IMR-90 (cell line): ENCODE measurements at regions not wholly inside any gene's neighbourhood (a gene's known extent, or its start where the extent isn't known, plus 50 kb on each side); places are given as distances from the start of the nearest gene placed in this dataset.

Experiments used
- ATAC-seq: fragments of 200-7000 bp; cut with Tn5 transposase; 2 replicates; pipeline ENCODE4 v1.9.1; 2020; ENCODE audit warnings: low read depth, mild to moderate bottlenecking, moderate library complexity
- BruUV-seq: library from RNA; stranded (reverse); fragments of 400-500 nt; replicated peaks from 2 replicates; lab custom pipeline; 2021; lab: Mats Ljungman, UMichigan
- CTCF ChIA-PET: fragments of 300-600 bp; formaldehyde crosslinking; extraction: SDS; loops from one replicate; lab custom pipeline; 2021; ENCODE audit warnings: antibody characterized with exemption; lab: Yijun Ruan, JAX
- POLR2A ChIA-PET: fragments of 300-600 bp; sonication (Branson Sonifier 250); formaldehyde crosslinking; loops from one replicate; lab custom pipeline; 2022; ENCODE audit warnings: antibody characterized with exemption; ENCODE audit not compliant: unreplicated experiment; lab: Charles Lee
- DNase-seq: peaks from one replicate; pipeline ENCODE4 v3.0.0; 2013
- H2AFZ ChIP-seq: replicated peaks from 2 replicates; pipeline ENCODE3; 2013; ENCODE audit warnings: low read length, mild to moderate bottlenecking; ENCODE audit not compliant: poor library complexity
- H2AK5ac ChIP-seq: 2 replicates; pipeline ENCODE4 v1.6.1; 2013; ENCODE audit warnings: low read depth, low read length, inconsistent platforms
- H2AK9ac ChIP-seq: replicated peaks from 2 replicates; pipeline ENCODE3; 2013; ENCODE audit warnings: mild to moderate bottlenecking, low read depth, low read length, moderate library complexity; ENCODE audit not compliant: poor library complexity
- H2BK120ac ChIP-seq: 2 replicates; pipeline ENCODE4 v1.6.1; 2013; ENCODE audit warnings: low read depth, low read length, inconsistent platforms
- H2BK15ac ChIP-seq: 3 replicates; pipeline ENCODE4 v1.6.1; 2013; ENCODE audit warnings: low read depth, low read length, inconsistent platforms
- H2BK20ac ChIP-seq: 2 replicates; pipeline ENCODE4 v1.6.1; 2013; ENCODE audit warnings: low read depth, mild to moderate bottlenecking, inconsistent platforms, low read length, moderate library complexity
- H2BK5ac ChIP-seq: 2 replicates; pipeline ENCODE4 v1.6.1; 2013; ENCODE audit warnings: mild to moderate bottlenecking, low read depth, low read length, inconsistent platforms; ENCODE audit not compliant: poor library complexity, severe bottlenecking
- H3K14ac ChIP-seq: replicated peaks from 2 replicates; pipeline ENCODE4 v1.6.1; 2013; ENCODE audit warnings: low read depth, low read length, inconsistent platforms
- H3K18ac ChIP-seq: 2 replicates; pipeline ENCODE4 v1.6.1; 2013; ENCODE audit warnings: low read depth, low read length, control low read depth
- H3K23ac ChIP-seq: 2 replicates; pipeline ENCODE4 v1.6.1; 2013; ENCODE audit warnings: low read depth, low read length, inconsistent platforms
- H3K27ac ChIP-seq: 2 replicates; pipeline ENCODE4 v1.5.1; 2013; ENCODE audit warnings: mild to moderate bottlenecking, control low read depth, low read length; ENCODE audit not compliant: insufficient read depth
- H3K27me3 ChIP-seq: 2 replicates; pipeline ENCODE4 v1.6.1; 2013; ENCODE audit warnings: low read length; ENCODE audit not compliant: control insufficient read depth, insufficient read depth
- H3K36me3 ChIP-seq: 2 replicates; pipeline ENCODE4 v1.6.1; 2013; ENCODE audit warnings: low read length, mixed read lengths; ENCODE audit not compliant: control insufficient read depth, insufficient read depth
- H3K4ac ChIP-seq: 2 replicates; pipeline ENCODE4 v1.6.1; 2013; ENCODE audit warnings: low read depth, low read length, inconsistent platforms
- H3K4me1 ChIP-seq: 2 replicates; pipeline ENCODE4 v1.6.1; 2013; ENCODE audit warnings: low read length, mixed read lengths; ENCODE audit not compliant: control insufficient read depth, insufficient read depth
- H3K4me2 ChIP-seq: 2 replicates; pipeline ENCODE4 v1.6.1; 2013; ENCODE audit warnings: low read depth, mild to moderate bottlenecking, control low read depth, low read length, moderate library complexity
- H3K4me3 ChIP-seq: 2 replicates; pipeline ENCODE4 v1.5.1; 2013; ENCODE audit warnings: low read depth, mild to moderate bottlenecking, control low read depth, low read length, moderate library complexity; ENCODE audit not compliant: insufficient read depth
- H3K56ac ChIP-seq: 2 replicates; pipeline ENCODE4 v1.6.1; 2013; ENCODE audit warnings: low read length, inconsistent platforms; ENCODE audit not compliant: insufficient read depth; ENCODE audit errors: extremely low read depth
- H3K79me1 ChIP-seq, 2 experiments: 2 replicates each; pipeline ENCODE4 v1.6.1; 2013; ENCODE audit warnings: low read length in 2 of 2, inconsistent platforms in 1 of 2, low read depth in 1 of 2
- H3K9ac ChIP-seq: 2 replicates; pipeline ENCODE4 v1.6.1; 2013; ENCODE audit warnings: low read depth, low read length, control low read depth
- H3K9me1 ChIP-seq: 2 replicates; pipeline ENCODE4 v1.6.1; 2013; ENCODE audit warnings: low read length, inconsistent platforms; ENCODE audit not compliant: insufficient read depth
- H3K9me3 ChIP-seq: 2 replicates; pipeline ENCODE4 v1.6.1; 2013; ENCODE audit warnings: low read length; ENCODE audit not compliant: control insufficient read depth, insufficient read depth
- H4K20me1 ChIP-seq: 2 replicates; pipeline ENCODE4 v1.6.1; 2013; ENCODE audit warnings: low read length, inconsistent platforms; ENCODE audit not compliant: insufficient read depth
- H4K5ac ChIP-seq: 2 replicates; pipeline ENCODE4 v1.6.1; 2013; ENCODE audit warnings: mild to moderate bottlenecking, low read depth, low read length, control low read depth
- H4K8ac ChIP-seq, 2 experiments: 2 replicates each; pipeline ENCODE4 v1.6.1; 2013; ENCODE audit warnings: low read depth in 2 of 2, low read length in 2 of 2, control low read depth in 1 of 2, inconsistent platforms in 1 of 2
- H4K91ac ChIP-seq: 2 replicates; pipeline ENCODE4 v1.6.1; 2013; ENCODE audit warnings: low read depth, low read length, inconsistent platforms; ENCODE audit not compliant: insufficient read depth
- CEBPB ChIP-seq: IDR thresholded peaks from 2 replicates; pipeline ENCODE4 v1.6.1; 2012; ENCODE audit warnings: low read depth, low read length, improper control_type of control experiment
- MAFK ChIP-seq: IDR thresholded peaks from 2 replicates; pipeline ENCODE4 v1.6.1; 2012; ENCODE audit warnings: low read depth, low read length, improper control_type of control experiment
- WGBS, 2 experiments: methylation state at CpG; one replicate each; pipeline versions ENCODE4 v1.1.5 to v1.1.7; 2013; ENCODE audit warnings: missing lambda C conversion rate in 2 of 2; ENCODE audit not compliant: insufficient read length in 1 of 2; ENCODE audit errors: extremely low coverage in 2 of 2; 5-methylcytosine and 5-hydroxymethylcytosine counted together
- dilution Hi-C: fragments of 300-500 bp; cut with HindIII; formaldehyde crosslinking; loops from one replicate; pipeline ENCODE4 v1.14.3; 2018; ENCODE audit warnings: low sequenced_read_pairs; ENCODE audit not compliant: unreplicated experiment
- in situ Hi-C: fragments of 300-500 bp; cut with MboI; formaldehyde crosslinking; loops from 3 replicates; pipeline ENCODE4 v1.14.3; 2019; ENCODE audit warnings: low sequenced_read_pairs, inconsistent platforms, mixed read lengths
- intact Hi-C: fragments of 100-400 bp; cut with micrococcal nuclease; formaldehyde crosslinking; loops from 2 replicates; pipeline ENCODE4 v1.10.0; 2022

GRCh38 chr12:60819794-60820193 is 1224.0 kb downstream of the SLC16A7 start:
- DNase-seq = no peak
- H3K4me1 ChIP-seq = no peaks in the 10 kb centered on the region
- TF ChIP-seq MAFK (peak; percentile 76), CEBPB (no peak)
- ChIA-PET CTCF (no interaction called here), POLR2A (no interaction called here)
- intact Hi-C loops = no loop called here
- no peak overlapping the region for H2BK20ac ChIP-seq
- no peaks in the 10 kb centered on the region for H4K20me1 ChIP-seq
- no peaks in the 10 kb centered on the region for H3K9me3 ChIP-seq
- H3K27me3 ChIP-seq = no peaks in the 10 kb centered on the region
- H3K18ac ChIP-seq = no peak overlapping the region
- H3K4me2 ChIP-seq = no peak overlapping the region
- no peak overlapping the region for H2AK9ac ChIP-seq
- H4K91ac ChIP-seq = no peak overlapping the region
- in situ Hi-C loops = no loop called here
- H3K9ac ChIP-seq = no peak overlapping the region
- no peak overlapping the region for H2BK120ac ChIP-seq
- ATAC-seq = no peak
- H3K4ac ChIP-seq = no peak overlapping the region
- no peaks in the 10 kb centered on the region for H3K36me3 ChIP-seq
- no peak overlapping the region for H2AFZ ChIP-seq
- no peak overlapping the region for H3K14ac ChIP-seq
- no peak overlapping the region for H3K27ac ChIP-seq
- no peak overlapping the region for H3K4me3 ChIP-seq
- H4K5ac ChIP-seq = no peak overlapping the region
- H3K9me1 ChIP-seq = no peaks in the 10 kb centered on the region
- no peak overlapping the region for H3K56ac ChIP-seq
- no peak overlapping the region for H2BK5ac ChIP-seq
- no peak overlapping the region for H2BK15ac ChIP-seq
- no peak overlapping the region for H4K8ac ChIP-seq
- H2AK5ac ChIP-seq = no peak overlapping the region
- no peak overlapping the region for H3K23ac ChIP-seq
- dilution Hi-C loops = no loop called here
- no peaks in the 10 kb centered on the region for H3K79me1 ChIP-seq
- no TSS peak for BruUV-seq
- no CpG with 5 or more reads among the region's 1 CpG for WGBS, 2 experiments
